Panc1 (cell line): ENCODE measurements at regions not wholly inside any gene's neighbourhood (a gene's known extent, or its start where the extent isn't known, plus 50 kb on each side); places are given as distances from the start of the nearest gene placed in this dataset.

Source experiments
- ATAC-seq: fragments of 200-7000 bp; cut with Tn5 transposase; 2 replicates; pipeline ENCODE4 v1.9.1; 2020; ENCODE audit warnings: mild to moderate bottlenecking, moderate library complexity
- BruUV-seq: library from RNA; stranded (reverse); fragments of 400-500 nt; replicated peaks from 2 replicates; lab custom pipeline; 2021; lab: Mats Ljungman, UMichigan
- CTCF ChIA-PET: fragments of 300-600 bp; sonication (Branson Sonifier 250); formaldehyde crosslinking; loops from one replicate; lab custom pipeline; 2022; ENCODE audit warnings: antibody characterized with exemption; lab: Charles Lee
- POLR2A ChIA-PET: fragments of 300-600 bp; sonication (Branson Sonifier 250); formaldehyde crosslinking; loops from one replicate; lab custom pipeline; 2022; ENCODE audit warnings: antibody characterized with exemption; lab: Charles Lee
- DNase-seq: peaks from one replicate; pipeline ENCODE4 v3.0.0-alpha.2; 2010; ENCODE audit warnings: low read depth, low spot score
- H3K27ac ChIP-seq: 2 replicates; pipeline ENCODE4 v1.5.1; 2011; ENCODE audit warnings: mild to moderate bottlenecking, low read length, inconsistent platforms
- H3K27me3 ChIP-seq: fragments of 200-500 bp; sonication (Bioruptor generic); 2 replicates; pipeline ENCODE4 v1.6.0; 2014; ENCODE audit warnings: low read length, inconsistent platforms; ENCODE audit not compliant: control insufficient read depth, insufficient read depth
- H3K36me3 ChIP-seq: fragments of 200-500 bp; sonication (Bioruptor generic); 2 replicates; pipeline ENCODE4 v1.5.1; 2014; ENCODE audit warnings: inconsistent platforms, mild to moderate bottlenecking, low read length, moderate library complexity; ENCODE audit not compliant: control insufficient read depth, insufficient read depth
- H3K4me1 ChIP-seq: 2 replicates; pipeline ENCODE4 v1.5.1; 2011; ENCODE audit warnings: inconsistent platforms, mild to moderate bottlenecking, low read length, moderate library complexity; ENCODE audit not compliant: control insufficient read depth, insufficient read depth
- H3K4me3 ChIP-seq, 2 experiments: 2 replicates each; pipeline ENCODE4 v1.5.1; 2011 to 2012; ENCODE audit warnings: low read depth in 2 of 2, low read length in 2 of 2, mild to moderate bottlenecking in 2 of 2, inconsistent platforms in 1 of 2, moderate library complexity in 1 of 2
- H3K9me3 ChIP-seq: fragments of 200-500 bp; sonication (Bioruptor generic); 2 replicates; pipeline ENCODE4 v1.5.1; 2014; ENCODE audit warnings: low read depth, mild to moderate bottlenecking, inconsistent platforms, low read length, moderate library complexity; ENCODE audit not compliant: control insufficient read depth, insufficient read depth
- CTCF ChIP-seq: fragments of 450-650 bp; IDR thresholded peaks from 2 replicates; pipeline ENCODE4 v1.5.1; 2017; ENCODE audit warnings: mild to moderate bottlenecking
- POLR2AphosphoS5 ChIP-seq: IDR thresholded peaks from 2 replicates; pipeline ENCODE4 v1.6.1; 2012; ENCODE audit warnings: mild to moderate bottlenecking, low read depth, low read length, moderate library complexity
- REST ChIP-seq, 2 experiments: IDR thresholded peaks; 2 replicates each; pipeline ENCODE4 v1.6.1; 2011 to 2012; ENCODE audit warnings: low read depth in 2 of 2, control low read depth in 1 of 2, low read length in 1 of 2, mild to moderate bottlenecking in 1 of 2, moderate library complexity in 1 of 2; ENCODE audit not compliant: insufficient read depth in 1 of 2
- SIN3A ChIP-seq: IDR thresholded peaks from 2 replicates; pipeline ENCODE4 v1.6.1; 2012; ENCODE audit warnings: low read depth, mild to moderate bottlenecking, low read length, moderate library complexity, borderline replicate concordance; ENCODE audit not compliant: insufficient read depth
- TCF7L2 ChIP-seq: IDR thresholded peaks from 2 replicates; pipeline ENCODE4 v1.6.1; 2011; ENCODE audit warnings: mild to moderate bottlenecking, low read depth, low read length, inconsistent platforms
- in situ Hi-C: cut with HindIII; loops from 2 replicates; pipeline ENCODE4 v1.10.0; 2016; ENCODE audit warnings: low sequenced_read_pairs, low pct_unique_long_range_greater_than_20kb
- intact Hi-C: fragments of 100-400 bp; cut with micrococcal nuclease; formaldehyde crosslinking; loops from one replicate; pipeline ENCODE4 v1.10.0; 2022; ENCODE audit not compliant: unreplicated experiment

GRCh38 chr4:170420255-170420693 lies 330.5 kb upstream of the AADAT start:
- no TSS peak for BruUV-seq
- Histone ChIP-seq H3K4me3 (no peak overlapping the region), H3K4me1 (no peaks in the 10 kb centered on the region), H3K27me3 (no peaks in the 10 kb centered on the region), H3K36me3 (no peaks in the 10 kb centered on the region), H3K27ac (no peak overlapping the region), H3K9me3 (no peaks in the 10 kb centered on the region)
- ChIA-PET POLR2A (interaction anchor here (0.7 kb wide), 1 partner anchor 26 kb away, joined by 14 read pairs; no protein-coding TSS in a partner anchor), CTCF (interaction anchor here (0.6 kb wide), 1 partner anchor 105 kb away, joined by 3 read pairs; no protein-coding TSS in a partner anchor)
- DNase-seq (no peak), ATAC-seq (0 out of 2 replicates have a peak, but pooled peaks have one; percentile 30)
- in situ Hi-C loops (no loop called here), intact Hi-C loops (no loop called here)
- no peak for TF ChIP-seq POLR2AphosphoS5
- no peak for TF ChIP-seq CTCF
- no peak for TF ChIP-seq TCF7L2
- TF ChIP-seq REST (IDR thresholded peaks at IDR 0.05; ENCODE audit: insufficient read depth in 1 of 2, low read depth in 2 of 2, low read length in 1 of 2): no peak
- TF ChIP-seq SIN3A: no peak

DNA sequence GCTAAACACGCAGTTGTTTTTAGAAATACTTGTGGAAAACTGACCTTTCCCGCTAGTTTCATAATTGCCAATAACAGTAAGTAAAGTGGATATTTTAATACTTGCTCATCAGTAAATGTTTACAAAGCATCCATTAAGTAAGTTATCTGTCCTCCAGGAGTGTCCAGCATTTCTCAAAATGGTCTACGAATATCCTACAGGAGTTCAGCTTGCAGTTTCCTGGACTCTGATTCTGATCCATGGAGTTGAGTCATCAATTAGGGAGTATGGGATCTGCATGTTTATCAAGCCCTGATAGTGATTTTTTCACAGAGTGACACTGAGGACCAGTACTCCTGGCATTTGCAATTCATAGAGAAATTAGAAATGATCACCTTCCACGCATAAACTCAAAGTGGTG lies 325.2 kb upstream of the AADAT start:
- Histone ChIP-seq H3K27ac (no peak overlapping the region), H3K4me1 (no peaks in the 10 kb centered on the region), H3K36me3 (no peaks in the 10 kb centered on the region), H3K9me3 (no peaks in the 10 kb centered on the region), H3K27me3 (no peaks in the 10 kb centered on the region), H3K4me3 (no peak overlapping the region)
- ATAC-seq (no peak), DNase-seq (no peak)
- POLR2A ChIA-PET: no interaction called here
- CTCF ChIA-PET: no interaction called here
- no TSS peak for BruUV-seq
- intact Hi-C loops: no loop called here
- TF ChIP-seq POLR2AphosphoS5 (no peak), CTCF (no peak), TCF7L2 (no peak), SIN3A (no peak), REST (IDR thresholded peaks at IDR 0.05; ENCODE audit: insufficient read depth in 1 of 2, low read depth in 2 of 2, low read length in 1 of 2) (no peak)
- in situ Hi-C loops: no loop called here
